SK-N-SH (cell line): ENCODE measurements at regions not wholly inside any gene's neighbourhood (a gene's known extent, or its start where the extent isn't known, plus 50 kb on each side); places are given as distances from the start of the nearest gene placed in this dataset.

ENCODE experiments used
- CTCF ChIA-PET: fragments of 300-600, 350-600 bp; formaldehyde crosslinking; extraction: SDS; loops from one replicate; lab custom pipeline; 2021; lab: Yijun Ruan, JAX
- POLR2A ChIA-PET: fragments of 350-600 bp; sonication (Branson Sonifier 250); formaldehyde crosslinking; extraction: SDS; loops from one replicate; lab custom pipeline; 2020; ENCODE audit warnings: antibody characterized with exemption, inconsistent platforms; lab: Yijun Ruan, JAX
- DNase-seq: peaks from one replicate; pipeline ENCODE4 v3.0.0; 2012
- H2AFZ ChIP-seq: fragments of 200-600 bp; sonication (generic); 2 replicates; pipeline ENCODE4 v1.8.1; 2016; ENCODE audit warnings: antibody characterized with exemption, mild to moderate bottlenecking, low read depth
- H3F3A ChIP-seq: fragments of 200-600 bp; sonication (generic); replicated peaks from 2 replicates; pipeline ENCODE3; 2016; ENCODE audit warnings: antibody characterized with exemption, mild to moderate bottlenecking; ENCODE audit not compliant: insufficient read depth
- H3K27ac ChIP-seq, 2 experiments: fragments of 200-500 bp in 1 of 2; fragments of 200-600 bp in 1 of 2; sonication (Bioruptor generic) in 1 of 2; sonication (generic), shearing (Covaris generic) in 1 of 2; 2 replicates each; pipeline versions ENCODE4 v1.5.1 to v1.6.1; 2014 to 2016; ENCODE audit warnings: low read depth in 2 of 2, inconsistent platforms in 1 of 2, low read length in 1 of 2, mild to moderate bottlenecking in 1 of 2, mixed read lengths in 1 of 2
- H3K27me3 ChIP-seq: fragments of 200-600 bp; sonication (generic), shearing (Covaris generic); 2 replicates; pipeline ENCODE4 v1.6.1; 2016; ENCODE audit warnings: mixed run types; ENCODE audit not compliant: insufficient read depth
- H3K36me3 ChIP-seq, 2 experiments: fragments of 200-500 bp in 1 of 2; fragments of 200-600 bp in 1 of 2; sonication (Bioruptor generic) in 1 of 2; sonication (generic) in 1 of 2; replicated peaks in 1 of 2; 2 replicates each; pipeline versions ENCODE3 to v1.5.1; 2014 to 2016; ENCODE audit warnings: low read length in 1 of 2, mild to moderate bottlenecking in 1 of 2; ENCODE audit not compliant: insufficient read depth in 2 of 2, control insufficient read depth in 1 of 2
- H3K4me1 ChIP-seq, 2 experiments: fragments of 200-500 bp in 1 of 2; fragments of 200-600 bp in 1 of 2; sonication (Bioruptor generic) in 1 of 2; sonication (generic), shearing (Covaris generic) in 1 of 2; 2 replicates each; pipeline versions ENCODE4 v1.5.1 to v1.6.1; 2014 to 2016; ENCODE audit warnings: low read depth in 1 of 2, low read length in 1 of 2, mixed run types in 1 of 2; ENCODE audit not compliant: insufficient read depth in 2 of 2, control insufficient read depth in 1 of 2
- H3K4me2 ChIP-seq: fragments of 200-600 bp; sonication (generic), shearing (Covaris generic); 2 replicates; pipeline ENCODE4 v1.6.1; 2017; ENCODE audit warnings: mixed run types
- H3K4me3 ChIP-seq, 2 experiments: fragments of 200-500 bp in 1 of 2; fragments of 200-600 bp in 1 of 2; sonication (Bioruptor generic) in 1 of 2; sonication (generic), shearing (Covaris generic) in 1 of 2; 2 replicates each; pipeline versions ENCODE4 v1.5.1 to v1.8.1; 2014 to 2016; ENCODE audit warnings: low read depth in 2 of 2, inconsistent platforms in 1 of 2, low read length in 1 of 2, mild to moderate bottlenecking in 1 of 2, mixed read lengths in 1 of 2, moderate library complexity in 1 of 2
- H3K79me2 ChIP-seq: fragments of 200-600 bp; sonication (generic); 2 replicates; pipeline ENCODE4 v1.8.1; 2017; ENCODE audit warnings: mild to moderate bottlenecking; ENCODE audit not compliant: insufficient read depth
- H3K9ac ChIP-seq: fragments of 200-600 bp; sonication (generic); 2 replicates; pipeline ENCODE4 v1.6.1; 2017; ENCODE audit warnings: mixed run types
- H3K9me2 ChIP-seq: fragments of 200-600 bp; sonication (generic); 2 replicates; pipeline ENCODE4 v1.6.1; 2017; ENCODE audit warnings: mixed run types
- H3K9me3 ChIP-seq: fragments of 200-600 bp; sonication (generic); 2 replicates; pipeline ENCODE4 v1.6.1; 2017; ENCODE audit warnings: mixed run types, mild to moderate bottlenecking, moderate library complexity
- H4K20me1 ChIP-seq: fragments of 200-600 bp; sonication (generic); 2 replicates; pipeline ENCODE4 v1.6.1; 2017; ENCODE audit warnings: mild to moderate bottlenecking, mixed run types; ENCODE audit not compliant: insufficient read depth
- CHD2 ChIP-seq: fragments of 150-350 bp; IDR thresholded peaks from 2 replicates; pipeline ENCODE4 v1.6.1; 2018; ENCODE audit warnings: low read length; ENCODE audit not compliant: partially characterized antibody
- ELF1 ChIP-seq: IDR thresholded peaks from 2 replicates; pipeline ENCODE4 v1.4.0; 2012
- EP300 ChIP-seq, 2 experiments: IDR thresholded peaks; 2 replicates each; pipeline versions ENCODE4 v1.4.0 to v1.6.1; 2012; ENCODE audit warnings: borderline replicate concordance in 1 of 2, low read depth in 1 of 2, low read length in 1 of 2
- EZH2phosphoT487 ChIP-seq: fragments of 200-600 bp; sonication (generic); IDR thresholded peaks from 2 replicates; pipeline ENCODE4 v1.6.1; 2017; ENCODE audit warnings: low read depth, mixed run types, mild to moderate bottlenecking, antibody characterized with exemption, moderate library complexity, borderline replicate concordance
- FOXM1 ChIP-seq: IDR thresholded peaks from 2 replicates; pipeline ENCODE4 v1.4.0; 2012; ENCODE audit warnings: low read depth, mild to moderate bottlenecking
- GABPA ChIP-seq: IDR thresholded peaks from 2 replicates; pipeline ENCODE4 v1.4.0; 2012; ENCODE audit warnings: low read depth, mild to moderate bottlenecking
- GATA2 ChIP-seq: sonication (generic); formaldehyde crosslinking; IDR thresholded peaks from 2 replicates; pipeline ENCODE4 v1.5.0; 2020; ENCODE audit warnings: mild to moderate bottlenecking, missing genetic modification reagents
- JUND ChIP-seq: IDR thresholded peaks from 2 replicates; pipeline ENCODE4 v1.4.0; 2012
- NFIC ChIP-seq: IDR thresholded peaks from 2 replicates; pipeline ENCODE4 v1.4.0; 2012; ENCODE audit warnings: borderline replicate concordance
- POLR2AphosphoS5 ChIP-seq: IDR thresholded peaks from 2 replicates; pipeline ENCODE4 v1.6.1; 2012; ENCODE audit warnings: low read depth, low read length
- RCOR1 ChIP-seq: fragments of 150-350 bp; IDR thresholded peaks from 2 replicates; pipeline ENCODE4 v1.6.1; 2017; ENCODE audit warnings: antibody characterized with exemption, low read length
- SMC3 ChIP-seq: IDR thresholded peaks from 2 replicates; pipeline ENCODE4 v1.6.1; 2012; ENCODE audit warnings: low read depth, low read length, improper control_type of control experiment
- TCF12 ChIP-seq: IDR thresholded peaks from 2 replicates; pipeline ENCODE4 v1.4.0; 2012
- TEAD4 ChIP-seq: IDR thresholded peaks from 2 replicates; pipeline ENCODE4 v1.4.0; 2012; ENCODE audit warnings: mild to moderate bottlenecking, borderline replicate concordance; ENCODE audit not compliant: insufficient read depth
- YY1 ChIP-seq: IDR thresholded peaks from 2 replicates; pipeline ENCODE4 v1.4.0; 2012; ENCODE audit warnings: low read depth, mild to moderate bottlenecking
- WGBS: methylation state at CpG from one replicate; pipeline ENCODE4 v1.1.6; 2017; ENCODE audit warnings: low lambda C conversion rate; 5-methylcytosine and 5-hydroxymethylcytosine counted together
- TF ChIP-seq, protein P1 (sequence below): fragments of 150-350 bp; IDR thresholded peaks from 2 replicates; pipeline ENCODE4 v1.6.1; 2016; ENCODE audit warnings: mild to moderate bottlenecking, low read depth, low read length
- TF ChIP-seq, protein P2 (sequence below): IDR thresholded peaks from 2 replicates; pipeline ENCODE4 v1.4.0; 2012; ENCODE audit warnings: low read depth, borderline replicate concordance
- TF ChIP-seq, protein P3 (sequence below): IDR thresholded peaks from 2 replicates; pipeline ENCODE4 v1.4.0; 2012; ENCODE audit warnings: low read depth
- TF ChIP-seq, protein P4 (sequence below): IDR thresholded peaks from 2 replicates; pipeline ENCODE4 v1.4.0; 2012; ENCODE audit warnings: low read depth, borderline replicate concordance

DNA sequence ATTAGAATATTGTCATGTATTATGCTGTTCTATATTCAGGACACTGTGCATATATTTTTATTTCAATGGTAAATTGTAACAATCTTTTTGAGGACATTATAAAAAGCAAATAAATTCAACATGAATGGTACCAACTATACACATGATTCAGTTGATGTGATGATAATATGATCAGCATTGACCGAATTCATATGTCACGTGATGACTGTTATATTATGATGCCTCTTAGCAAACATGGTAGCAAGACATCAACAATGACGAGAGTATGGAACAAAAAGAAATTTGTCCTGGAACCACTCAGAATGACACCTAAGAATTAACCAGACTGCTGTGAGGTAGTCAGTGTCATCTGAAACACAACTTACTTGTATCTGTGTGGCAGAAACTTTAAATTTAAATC is 161.5 kb upstream of the OR13F1 start:
- H3K27ac ChIP-seq, result no peak overlapping the region
- H3K27me3 ChIP-seq, result no peaks in the 10 kb centered on the region
- TF ChIP-seq GATA2 (no peak), GABPA (no peak), TCF12 (no peak), RCOR1 (no peak), EP300 (IDR thresholded peaks at IDR 0.05; ENCODE audit: borderline replicate concordance in 1 of 2, low read depth in 1 of 2, low read length in 1 of 2) (no peak), JUND (no peak), NFIC (no peak), SMC3 (no peak), CHD2 (no peak), FOXM1 (no peak), EZH2phosphoT487 (no peak)
- TF ChIP-seq, protein P1, sequence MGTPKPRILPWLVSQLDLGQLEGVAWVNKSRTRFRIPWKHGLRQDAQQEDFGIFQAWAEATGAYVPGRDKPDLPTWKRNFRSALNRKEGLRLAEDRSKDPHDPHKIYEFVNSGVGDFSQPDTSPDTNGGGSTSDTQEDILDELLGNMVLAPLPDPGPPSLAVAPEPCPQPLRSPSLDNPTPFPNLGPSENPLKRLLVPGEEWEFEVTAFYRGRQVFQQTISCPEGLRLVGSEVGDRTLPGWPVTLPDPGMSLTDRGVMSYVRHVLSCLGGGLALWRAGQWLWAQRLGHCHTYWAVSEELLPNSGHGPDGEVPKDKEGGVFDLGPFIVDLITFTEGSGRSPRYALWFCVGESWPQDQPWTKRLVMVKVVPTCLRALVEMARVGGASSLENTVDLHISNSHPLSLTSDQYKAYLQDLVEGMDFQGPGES, result no peak
- TF ChIP-seq, protein P2, sequence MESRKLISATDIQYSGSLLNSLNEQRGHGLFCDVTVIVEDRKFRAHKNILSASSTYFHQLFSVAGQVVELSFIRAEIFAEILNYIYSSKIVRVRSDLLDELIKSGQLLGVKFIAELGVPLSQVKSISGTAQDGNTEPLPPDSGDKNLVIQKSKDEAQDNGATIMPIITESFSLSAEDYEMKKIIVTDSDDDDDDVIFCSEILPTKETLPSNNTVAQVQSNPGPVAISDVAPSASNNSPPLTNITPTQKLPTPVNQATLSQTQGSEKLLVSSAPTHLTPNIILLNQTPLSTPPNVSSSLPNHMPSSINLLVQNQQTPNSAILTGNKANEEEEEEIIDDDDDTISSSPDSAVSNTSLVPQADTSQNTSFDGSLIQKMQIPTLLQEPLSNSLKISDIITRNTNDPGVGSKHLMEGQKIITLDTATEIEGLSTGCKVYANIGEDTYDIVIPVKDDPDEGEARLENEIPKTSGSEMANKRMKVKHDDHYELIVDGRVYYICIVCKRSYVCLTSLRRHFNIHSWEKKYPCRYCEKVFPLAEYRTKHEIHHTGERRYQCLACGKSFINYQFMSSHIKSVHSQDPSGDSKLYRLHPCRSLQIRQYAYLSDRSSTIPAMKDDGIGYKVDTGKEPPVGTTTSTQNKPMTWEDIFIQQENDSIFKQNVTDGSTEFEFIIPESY, result no peak
- TF ChIP-seq, protein P3, sequence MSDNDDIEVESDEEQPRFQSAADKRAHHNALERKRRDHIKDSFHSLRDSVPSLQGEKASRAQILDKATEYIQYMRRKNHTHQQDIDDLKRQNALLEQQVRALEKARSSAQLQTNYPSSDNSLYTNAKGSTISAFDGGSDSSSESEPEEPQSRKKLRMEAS, result no peak
- TF ChIP-seq, protein P4, sequence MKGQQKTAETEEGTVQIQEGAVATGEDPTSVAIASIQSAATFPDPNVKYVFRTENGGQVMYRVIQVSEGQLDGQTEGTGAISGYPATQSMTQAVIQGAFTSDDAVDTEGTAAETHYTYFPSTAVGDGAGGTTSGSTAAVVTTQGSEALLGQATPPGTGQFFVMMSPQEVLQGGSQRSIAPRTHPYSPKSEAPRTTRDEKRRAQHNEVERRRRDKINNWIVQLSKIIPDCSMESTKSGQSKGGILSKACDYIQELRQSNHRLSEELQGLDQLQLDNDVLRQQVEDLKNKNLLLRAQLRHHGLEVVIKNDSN, result no peak
- TF ChIP-seq, all 33 proteins: peak for 0
- Histone ChIP-seq H3K4me3 (no peak overlapping the region), H3F3A (no peaks in the 10 kb centered on the region), H3K9me3 (no peaks in the 10 kb centered on the region), H3K4me2 (no peak overlapping the region), H3K9me2 (no peaks in the 10 kb centered on the region), H3K79me2 (no peaks in the 10 kb centered on the region), H2AFZ (no peak overlapping the region), H3K4me1 (no peaks in the 10 kb centered on the region), H3K9ac (no peak overlapping the region), H4K20me1 (no peaks in the 10 kb centered on the region), H3K36me3 (no peaks in the 10 kb centered on the region)
- ChIA-PET CTCF (interaction anchor here (1.7 kb wide), 1 partner anchor 43 kb away, joined by 4 read pairs; no protein-coding TSS in a partner anchor), POLR2A (no interaction called here)
- WGBS, result 48% methylated on average over 3 of the region's 3 CpGs
- DNase-seq, result no peak

DNA sequence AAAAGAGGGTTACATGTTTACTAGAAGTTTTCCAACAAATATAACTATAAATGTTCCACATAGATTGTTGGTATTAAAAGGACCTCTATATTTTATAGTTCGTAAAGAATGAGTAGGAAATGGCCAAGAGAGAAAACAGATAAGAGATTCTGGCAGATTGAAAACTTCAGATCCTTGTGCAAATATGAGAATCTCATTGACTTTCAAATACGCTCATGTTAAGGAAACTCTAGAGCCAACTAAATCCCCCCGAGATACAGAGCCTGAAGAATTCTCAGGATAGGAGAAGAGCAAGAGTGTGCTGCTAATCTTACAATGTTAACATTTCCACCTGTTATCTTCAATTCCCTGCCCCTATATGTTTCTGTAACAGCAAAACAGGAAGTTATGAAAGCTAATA is 159.0 kb upstream of the OR13F1 start:
- no peak for DNase-seq
- no peaks in the 10 kb centered on the region for H4K20me1 ChIP-seq
- H3K36me3 ChIP-seq, result no peaks in the 10 kb centered on the region
- H3K4me2 ChIP-seq, result no peak overlapping the region
- CTCF ChIA-PET, result interaction anchor here (0.9 kb wide), 1 partner anchor 9 kb away, joined by 4 read pairs; no protein-coding TSS in a partner anchor
- no peak overlapping the region for H3K4me3 ChIP-seq
- peaks cover 3% of the 10 kb centered on the region for H3F3A ChIP-seq
- H3K79me2 ChIP-seq, result no peaks in the 10 kb centered on the region
- no peak overlapping the region for H3K27ac ChIP-seq
- TF ChIP-seq ELF1 (no peak), RCOR1 (no peak), YY1 (no peak), POLR2AphosphoS5 (no peak), TCF12 (no peak), TEAD4 (no peak), GATA2 (no peak), CHD2 (no peak)
- TF ChIP-seq, protein P3, result no peak
- TF ChIP-seq, all 33 proteins: peak for 0
- Histone ChIP-seq H3K9me2 (no peaks in the 10 kb centered on the region), H3K9ac (no peak overlapping the region), H2AFZ (no peak overlapping the region), H3K27me3 (no peaks in the 10 kb centered on the region), H3K4me1 (no peaks in the 10 kb centered on the region), H3K9me3 (no peaks in the 10 kb centered on the region)
- 20% methylated on average over 3 of the region's 3 CpGs for WGBS
- POLR2A ChIA-PET, result no interaction called here
